ENCODE measurements at regions not wholly inside any gene's neighbourhood (a gene's known extent, or its start where the extent isn't known, plus 50 kb on each side); places are given as distances from the start of the nearest gene placed in this dataset.

GRCh38 chr6:14796974-14797762, 448.7 kb upstream of the JARID2 start:
- no peak for DNase-seq (ENCODE audit: low spot score)
- in situ Hi-C loops (cut with HindIII; ENCODE audit: low sequenced_read_pairs): no loop called here

- no peak for DNase-seq (ENCODE audit: low spot score)
- in situ Hi-C loops (cut with HindIII; ENCODE audit: low sequenced_read_pairs): no loop called here
Observed at GRCh38 chr6:14797875-14798593, 447.8 kb upstream of the JARID2 start.

GRCh38 chr6:14798594-14798982, 447.3 kb upstream of the JARID2 start:
- in situ Hi-C loops (cut with HindIII; ENCODE audit: low sequenced_read_pairs): no loop called here

GRCh38 chr6:14798996-14799588, 446.8 kb upstream of the JARID2 start:
- in situ Hi-C loops (cut with HindIII; ENCODE audit: low sequenced_read_pairs): no loop called here
- no peak for DNase-seq (ENCODE audit: low spot score)

More at GRCh38 chr6:14798594-14798982, 447.3 kb upstream of the JARID2 start:
- no peak for DNase-seq (ENCODE audit: low spot score)

GRCh38 chr6:14799928-14800327, 445.9 kb upstream of the JARID2 start:
- in situ Hi-C loops (cut with HindIII; ENCODE audit: low sequenced_read_pairs): no loop called here
- DNase-seq (ENCODE audit: low spot score): peak; percentile 94

- DNase-seq (ENCODE audit: low spot score): no peak
- in situ Hi-C loops (cut with HindIII; ENCODE audit: low sequenced_read_pairs): no loop called here
Observed at GRCh38 chr6:14802514-14803160, 443.2 kb upstream of the JARID2 start.

- in situ Hi-C loops (cut with HindIII; ENCODE audit: low sequenced_read_pairs): no loop called here
- DNase-seq (ENCODE audit: low spot score): peak; percentile 91
Observed at GRCh38 chr6:14804001-14804784, 441.7 kb upstream of the JARID2 start.

- DNase-seq (ENCODE audit: low spot score): peak; percentile 67
Observed at GRCh38 chr6:14804785-14805210, 441.1 kb upstream of the JARID2 start.

GRCh38 chr6:14806101-14806500, 439.8 kb upstream of the JARID2 start:
- DNase-seq (ENCODE audit: low spot score): no peak
- in situ Hi-C loops (cut with HindIII; ENCODE audit: low sequenced_read_pairs): no loop called here

More at GRCh38 chr6:14804785-14805210, 441.1 kb upstream of the JARID2 start:
- in situ Hi-C loops (cut with HindIII; ENCODE audit: low sequenced_read_pairs): no loop called here

GRCh38 chr6:14807130-14807529, 438.7 kb upstream of the JARID2 start:
- DNase-seq (ENCODE audit: low spot score): peak; percentile 44
- in situ Hi-C loops (cut with HindIII; ENCODE audit: low sequenced_read_pairs): no loop called here

GRCh38 chr6:14807971-14808370, 437.9 kb upstream of the JARID2 start:
- in situ Hi-C loops (cut with HindIII; ENCODE audit: low sequenced_read_pairs): no loop called here
- no peak for DNase-seq (ENCODE audit: low spot score)

- DNase-seq (ENCODE audit: low spot score): no peak
- in situ Hi-C loops (cut with HindIII; ENCODE audit: low sequenced_read_pairs): no loop called here
Observed at GRCh38 chr6:14810021-14810420, 435.8 kb upstream of the JARID2 start.

- in situ Hi-C loops (cut with HindIII; ENCODE audit: low sequenced_read_pairs): no loop called here
- no peak for DNase-seq (ENCODE audit: low spot score)
Observed at GRCh38 chr6:14811775-14812428, 434.0 kb upstream of the JARID2 start.

GRCh38 chr6:14814016-14814415, 431.9 kb upstream of the JARID2 start:
- in situ Hi-C loops (cut with HindIII; ENCODE audit: low sequenced_read_pairs): no loop called here
- no peak for DNase-seq (ENCODE audit: low spot score)

- DNase-seq (ENCODE audit: low spot score): no peak
- in situ Hi-C loops (cut with HindIII; ENCODE audit: low sequenced_read_pairs): no loop called here
Observed at GRCh38 chr6:14816116-14816859, 429.6 kb upstream of the JARID2 start.

GRCh38 chr6:14817074-14817473, 428.8 kb upstream of the JARID2 start:
- in situ Hi-C loops (cut with HindIII; ENCODE audit: low sequenced_read_pairs): no loop called here
- DNase-seq (ENCODE audit: low spot score): no peak

- DNase-seq (ENCODE audit: low spot score): no peak
- in situ Hi-C loops (cut with HindIII; ENCODE audit: low sequenced_read_pairs): no loop called here
Observed at GRCh38 chr6:14818422-14818884, 427.4 kb upstream of the JARID2 start.

- in situ Hi-C loops (cut with HindIII; ENCODE audit: low sequenced_read_pairs): no loop called here
- DNase-seq (ENCODE audit: low spot score): no peak
Observed at GRCh38 chr6:14819001-14819400, 426.9 kb upstream of the JARID2 start.
